ENCODE measurements at regions not wholly inside any gene's neighbourhood (a gene's known extent, or its start where the extent isn't known, plus 50 kb on each side); places are given as distances from the start of the nearest gene placed in this dataset.

GRCh38 chr13:30126903-30127428 is 180.4 kb downstream of the KATNAL1 start:
- no peak for DNase-seq (ENCODE audit: low spot score)

GRCh38 chr13:30125422-30126073 is 181.8 kb downstream of the KATNAL1 start:
- no peak for DNase-seq (ENCODE audit: low spot score)

- DNase-seq (ENCODE audit: low spot score): no peak
Observed at GRCh38 chr13:30124131-30124768, 183.1 kb downstream of the KATNAL1 start.

GRCh38 chr13:30123575-30123974 is 183.8 kb downstream of the KATNAL1 start:
- DNase-seq (ENCODE audit: low spot score): no peak

GRCh38 chr13:30121666-30122065 is 185.7 kb downstream of the KATNAL1 start:
- no peak for DNase-seq (ENCODE audit: low spot score)

GRCh38 chr13:30121244-30121643 is 186.1 kb downstream of the KATNAL1 start:
- no peak for DNase-seq (ENCODE audit: low spot score)

- no peak for DNase-seq (ENCODE audit: low spot score)
Observed at GRCh38 chr13:30120133-30120822, 187.1 kb downstream of the KATNAL1 start.

GRCh38 chr13:30119476-30119875 is 187.9 kb downstream of the KATNAL1 start:
- DNase-seq (ENCODE audit: low spot score): no peak

GRCh38 chr13:30116379-30116778 is 191.0 kb downstream of the KATNAL1 start:
- DNase-seq (ENCODE audit: low spot score): no peak

GRCh38 chr13:30115257-30115600 is 192.1 kb downstream of the KATNAL1 start:
- no peak for DNase-seq (ENCODE audit: low spot score)

- DNase-seq (ENCODE audit: low spot score): peak; percentile 87
Observed at GRCh38 chr13:30114571-30115256, 192.6 kb downstream of the KATNAL1 start.

- no peak for DNase-seq (ENCODE audit: low spot score)
Observed at GRCh38 chr13:30113983-30114570, 193.3 kb downstream of the KATNAL1 start.

GRCh38 chr13:30113551-30113950 is 193.8 kb downstream of the KATNAL1 start:
- no peak for DNase-seq (ENCODE audit: low spot score)

GRCh38 chr13:30112602-30113435 is 194.5 kb downstream of the KATNAL1 start:
- DNase-seq (ENCODE audit: low spot score): peak; percentile 94

- no peak for DNase-seq (ENCODE audit: low spot score)
Observed at GRCh38 chr13:30111810-30112209, 195.5 kb downstream of the KATNAL1 start.

- DNase-seq (ENCODE audit: low spot score): no peak
Observed at GRCh38 chr13:30110301-30111070, 196.9 kb downstream of the KATNAL1 start.

GRCh38 chr13:30109471-30110135 is 197.7 kb downstream of the KATNAL1 start:
- DNase-seq (ENCODE audit: low spot score): no peak

- DNase-seq (ENCODE audit: low spot score): no peak
Observed at GRCh38 chr13:30108913-30109237, 198.5 kb downstream of the KATNAL1 start.

GRCh38 chr13:30108216-30108912 is 199.0 kb downstream of the KATNAL1 start:
- DNase-seq (ENCODE audit: low spot score): no peak
